ENCODE measurements at regions not wholly inside any gene's neighbourhood (a gene's known extent, or its start where the extent isn't known, plus 50 kb on each side); places are given as distances from the start of the nearest gene placed in this dataset.
A peak's percentile ranks its signal among the peaks of the same experiment; 100 is the strongest.

DNA sequence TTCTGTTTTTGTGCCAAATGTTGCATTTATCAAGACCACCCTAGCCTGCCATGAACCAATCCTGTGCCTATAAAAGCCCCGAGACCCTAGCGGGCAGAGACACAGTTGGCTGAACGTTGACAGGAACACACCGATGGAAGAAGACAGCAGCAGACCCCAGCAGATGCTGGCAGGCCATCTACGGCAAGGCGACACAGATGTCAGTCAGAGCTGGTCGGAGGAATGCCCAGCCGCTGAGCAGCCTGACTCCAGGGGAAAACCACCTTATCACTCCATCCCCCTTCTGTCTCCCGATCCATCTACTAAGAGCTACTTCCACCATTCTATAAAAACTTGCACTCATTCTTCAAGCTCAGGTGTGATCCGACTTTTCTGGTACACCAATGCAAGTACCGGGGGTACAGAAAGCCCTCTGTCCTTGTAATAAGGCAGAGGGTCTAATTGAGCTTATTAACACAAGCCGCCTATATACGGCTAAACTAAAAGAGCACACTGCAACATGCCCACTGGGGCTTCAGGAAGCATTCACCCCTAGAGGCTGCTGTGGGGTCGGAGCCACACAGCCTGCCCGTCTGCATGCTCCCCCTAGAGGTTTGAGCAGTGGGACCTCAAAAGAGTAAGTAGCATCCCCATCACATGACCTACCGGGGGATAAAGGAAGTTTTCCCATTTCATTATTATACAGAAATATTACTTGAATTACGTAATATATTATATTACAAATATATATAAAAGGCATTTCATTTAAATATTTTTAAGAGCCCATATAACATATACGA lies 1156.3 kb upstream of the B3GALT2 start:
- no peak overlapping the region for H3K4me3 ChIP-seq (ENCODE audit: low read depth, low read length)
- TF ChIP-seq, protein P1, sequence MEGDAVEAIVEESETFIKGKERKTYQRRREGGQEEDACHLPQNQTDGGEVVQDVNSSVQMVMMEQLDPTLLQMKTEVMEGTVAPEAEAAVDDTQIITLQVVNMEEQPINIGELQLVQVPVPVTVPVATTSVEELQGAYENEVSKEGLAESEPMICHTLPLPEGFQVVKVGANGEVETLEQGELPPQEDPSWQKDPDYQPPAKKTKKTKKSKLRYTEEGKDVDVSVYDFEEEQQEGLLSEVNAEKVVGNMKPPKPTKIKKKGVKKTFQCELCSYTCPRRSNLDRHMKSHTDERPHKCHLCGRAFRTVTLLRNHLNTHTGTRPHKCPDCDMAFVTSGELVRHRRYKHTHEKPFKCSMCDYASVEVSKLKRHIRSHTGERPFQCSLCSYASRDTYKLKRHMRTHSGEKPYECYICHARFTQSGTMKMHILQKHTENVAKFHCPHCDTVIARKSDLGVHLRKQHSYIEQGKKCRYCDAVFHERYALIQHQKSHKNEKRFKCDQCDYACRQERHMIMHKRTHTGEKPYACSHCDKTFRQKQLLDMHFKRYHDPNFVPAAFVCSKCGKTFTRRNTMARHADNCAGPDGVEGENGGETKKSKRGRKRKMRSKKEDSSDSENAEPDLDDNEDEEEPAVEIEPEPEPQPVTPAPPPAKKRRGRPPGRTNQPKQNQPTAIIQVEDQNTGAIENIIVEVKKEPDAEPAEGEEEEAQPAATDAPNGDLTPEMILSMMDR (IDR thresholded peaks at IDR 0.05; ENCODE audit: borderline replicate concordance, insufficient read depth, low read depth, low read length), result peak; percentile 44

DNA sequence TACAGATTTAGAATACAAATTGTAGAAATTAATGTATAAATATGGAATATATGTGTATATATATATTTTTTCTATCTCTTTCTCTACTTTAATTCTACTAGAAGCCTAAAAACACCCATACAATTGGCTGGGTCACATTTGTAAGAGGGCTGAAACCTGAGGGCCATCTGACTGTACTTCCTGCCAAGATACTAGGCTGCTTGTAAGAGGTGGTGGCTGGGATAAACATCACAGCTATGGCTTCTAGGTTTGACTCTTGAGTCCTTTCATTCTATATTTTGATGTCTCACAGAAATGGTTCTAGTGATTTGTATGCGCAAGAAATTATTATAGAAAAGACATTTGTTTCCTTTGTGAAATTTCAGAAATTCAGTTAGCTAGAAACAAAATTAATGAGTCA lies 1155.2 kb upstream of the B3GALT2 start:
- TF ChIP-seq, protein P1 (IDR thresholded peaks at IDR 0.05; ENCODE audit: borderline replicate concordance, insufficient read depth, low read depth, low read length), result no peak
- H3K4me3 ChIP-seq (ENCODE audit: low read depth, low read length), result no peak overlapping the region

DNA sequence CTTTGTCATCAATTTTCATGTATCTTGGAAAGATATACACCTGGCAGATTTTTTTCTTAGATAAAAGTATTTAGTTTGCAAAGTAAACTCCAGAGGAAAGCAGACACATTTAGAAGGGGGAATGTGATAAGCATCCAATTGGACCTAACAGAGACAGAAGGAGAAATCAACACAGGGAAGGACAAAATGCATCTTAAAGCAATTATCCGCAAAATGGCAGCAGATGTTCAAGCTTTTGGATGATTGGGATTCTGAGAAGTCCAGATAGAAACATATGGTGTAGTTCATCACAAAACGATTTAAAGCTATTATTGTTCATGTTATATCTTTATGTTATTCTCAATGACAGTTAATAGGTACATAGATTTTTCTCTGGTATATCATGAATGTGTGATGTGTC lies 1153.1 kb upstream of the B3GALT2 start:
- TF ChIP-seq, protein P1 (IDR thresholded peaks at IDR 0.05; ENCODE audit: borderline replicate concordance, insufficient read depth, low read depth, low read length), result no peak
- no peak overlapping the region for H3K4me3 ChIP-seq (ENCODE audit: low read depth, low read length)

DNA sequence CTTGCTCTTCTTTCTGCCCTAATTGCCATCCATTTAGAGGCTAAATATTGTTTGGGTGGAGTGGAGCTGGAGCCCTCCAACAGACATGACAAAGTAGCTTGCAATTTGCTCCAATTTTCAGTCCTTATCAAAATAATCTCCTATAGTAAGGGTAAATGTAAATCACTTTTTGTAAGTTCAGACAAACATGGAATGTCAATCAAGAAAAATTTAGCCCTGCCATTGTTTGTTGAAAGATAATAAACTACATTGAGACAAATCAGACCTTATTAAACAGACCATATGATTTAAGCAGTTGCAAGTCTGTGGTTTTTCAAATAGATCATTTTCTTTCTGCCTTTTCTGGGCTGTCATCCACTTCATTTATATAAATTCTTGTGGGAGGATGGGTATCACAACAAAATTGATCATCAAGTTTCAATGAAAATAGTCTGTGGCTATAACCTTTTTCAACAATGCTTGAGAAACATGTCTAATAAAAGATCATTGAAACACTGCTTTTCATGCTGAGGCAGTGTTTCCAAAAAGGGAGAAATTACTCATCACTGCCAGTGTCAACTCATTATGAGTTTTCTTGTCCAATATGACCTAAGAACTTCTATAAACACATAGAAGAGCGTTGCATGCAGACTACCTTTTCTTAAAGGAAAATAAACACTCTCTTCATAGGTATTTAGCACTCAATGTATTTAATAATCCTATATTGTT lies 1152.0 kb upstream of the B3GALT2 start:
- TF ChIP-seq, protein P1 (IDR thresholded peaks at IDR 0.05; ENCODE audit: borderline replicate concordance, insufficient read depth, low read depth, low read length), result no peak

DNA sequence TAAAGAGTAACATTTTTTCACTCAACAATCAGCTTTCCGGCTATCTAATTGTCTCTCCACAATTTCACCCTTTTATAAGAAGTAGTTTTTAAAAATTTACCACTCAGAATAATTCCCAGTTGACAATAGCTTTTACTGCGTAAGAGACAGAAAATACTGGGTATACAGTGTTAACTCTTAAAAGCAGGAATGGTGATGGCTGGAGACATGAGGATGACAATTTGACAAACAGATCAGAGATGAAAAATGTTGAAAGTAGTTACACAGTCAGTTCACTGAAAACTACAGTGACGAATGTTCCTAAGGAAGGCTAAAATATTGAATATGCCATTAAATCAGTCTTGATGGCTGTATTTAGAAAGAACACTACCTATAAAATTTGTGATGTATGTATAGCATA lies 1146.8 kb upstream of the B3GALT2 start:
- no peak overlapping the region for H3K4me3 ChIP-seq (ENCODE audit: low read depth, low read length)
- TF ChIP-seq, protein P1 (IDR thresholded peaks at IDR 0.05; ENCODE audit: borderline replicate concordance, insufficient read depth, low read depth, low read length), result no peak

More for the DNA sequence above, 1152.0 kb upstream of the B3GALT2 start:
- H3K4me3 ChIP-seq (ENCODE audit: low read depth, low read length), result no peak overlapping the region

DNA sequence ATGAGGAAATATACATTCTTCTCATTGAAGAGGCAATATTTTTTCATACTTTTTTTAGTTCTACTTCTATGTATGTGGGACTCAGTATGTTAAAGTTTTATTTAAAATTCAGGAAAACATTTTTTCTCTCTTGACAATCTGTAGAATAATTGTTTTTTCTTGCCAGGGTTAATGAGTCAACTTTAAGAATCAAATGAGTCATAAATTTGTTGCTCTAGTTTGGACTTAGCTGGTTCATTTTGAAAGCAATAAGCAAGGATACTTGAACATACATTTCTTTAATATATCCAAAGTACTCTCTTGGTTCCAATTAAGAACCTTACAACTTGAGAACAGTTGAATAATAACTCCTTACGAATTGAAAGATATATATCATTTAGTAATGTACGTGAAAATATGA lies 1145.3 kb upstream of the B3GALT2 start:
- TF ChIP-seq, protein P1 (IDR thresholded peaks at IDR 0.05; ENCODE audit: borderline replicate concordance, insufficient read depth, low read depth, low read length), result no peak

DNA sequence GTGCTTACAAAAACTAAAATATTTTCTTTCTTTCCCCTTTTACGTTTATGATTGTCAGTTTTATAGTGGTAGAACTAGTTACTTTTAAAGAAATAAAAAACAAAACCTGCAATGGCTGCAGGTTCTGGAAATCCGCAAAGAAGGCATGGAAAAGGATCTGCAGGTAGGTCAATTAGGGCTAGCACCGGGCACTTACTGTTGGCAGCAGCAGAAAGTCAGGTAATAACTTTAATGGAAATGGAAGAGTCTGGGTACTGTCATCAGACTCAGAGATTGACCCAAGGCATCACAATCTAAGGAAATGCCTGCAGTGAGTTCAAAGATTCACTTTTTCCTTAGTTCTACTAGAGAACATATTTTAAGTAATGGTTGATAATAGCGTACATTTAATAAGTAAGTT lies 1136.3 kb upstream of the B3GALT2 start:
- H3K4me3 ChIP-seq (ENCODE audit: low read depth, low read length), result no peak overlapping the region
- TF ChIP-seq, protein P1 (IDR thresholded peaks at IDR 0.05; ENCODE audit: borderline replicate concordance, insufficient read depth, low read depth, low read length), result no peak

More for the DNA sequence above, 1145.3 kb upstream of the B3GALT2 start:
- H3K4me3 ChIP-seq (ENCODE audit: low read depth, low read length), result no peak overlapping the region

Data from GM12875 (cell line).